Suprapubic skin (tissue), 4 donors: ENCODE measurements at regions not wholly inside any gene's neighbourhood (a gene's known extent, or its start where the extent isn't known, plus 50 kb on each side); places are given as distances from the start of the nearest gene placed in this dataset.

Experiments used
- EP300 ChIP-seq: sonication (generic); formaldehyde crosslinking; IDR thresholded peaks from one replicate; pipeline ENCODE4 v1.6.1; 2017; ENCODE audit warnings: antibody characterized with exemption
- POLR2A ChIP-seq, 2 donors: fragments of 450-650 bp; IDR thresholded peaks; one replicate each; pipeline ENCODE4 v1.6.1; 2017; ENCODE audit warnings: antibody characterized with exemption in 2 of 2, mild to moderate bottlenecking in 2 of 2, moderate library complexity in 2 of 2
- POLR2AphosphoS5 ChIP-seq, 3 donors: sonication (generic); formaldehyde crosslinking; IDR thresholded peaks; one replicate each; pipeline ENCODE4 v1.6.1; 2017; ENCODE audit warnings: antibody characterized with exemption in 3 of 3
- TF ChIP-seq, protein P1 (sequence below), 2 donors: fragments of 200-600 bp in 1 of 2; fragments of 450-650 bp in 1 of 2; sonication (generic) in 1 of 2; IDR thresholded peaks; one replicate each; pipeline ENCODE4 v1.5.1; 2016 to 2019; ENCODE audit warnings: antibody characterized with exemption in 2 of 2, mild to moderate bottlenecking in 1 of 2, moderate library complexity in 1 of 2

- TF ChIP-seq, protein P1, sequence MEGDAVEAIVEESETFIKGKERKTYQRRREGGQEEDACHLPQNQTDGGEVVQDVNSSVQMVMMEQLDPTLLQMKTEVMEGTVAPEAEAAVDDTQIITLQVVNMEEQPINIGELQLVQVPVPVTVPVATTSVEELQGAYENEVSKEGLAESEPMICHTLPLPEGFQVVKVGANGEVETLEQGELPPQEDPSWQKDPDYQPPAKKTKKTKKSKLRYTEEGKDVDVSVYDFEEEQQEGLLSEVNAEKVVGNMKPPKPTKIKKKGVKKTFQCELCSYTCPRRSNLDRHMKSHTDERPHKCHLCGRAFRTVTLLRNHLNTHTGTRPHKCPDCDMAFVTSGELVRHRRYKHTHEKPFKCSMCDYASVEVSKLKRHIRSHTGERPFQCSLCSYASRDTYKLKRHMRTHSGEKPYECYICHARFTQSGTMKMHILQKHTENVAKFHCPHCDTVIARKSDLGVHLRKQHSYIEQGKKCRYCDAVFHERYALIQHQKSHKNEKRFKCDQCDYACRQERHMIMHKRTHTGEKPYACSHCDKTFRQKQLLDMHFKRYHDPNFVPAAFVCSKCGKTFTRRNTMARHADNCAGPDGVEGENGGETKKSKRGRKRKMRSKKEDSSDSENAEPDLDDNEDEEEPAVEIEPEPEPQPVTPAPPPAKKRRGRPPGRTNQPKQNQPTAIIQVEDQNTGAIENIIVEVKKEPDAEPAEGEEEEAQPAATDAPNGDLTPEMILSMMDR (IDR thresholded peaks at IDR 0.05): no peak
- TF ChIP-seq POLR2A (IDR thresholded peaks at IDR 0.05) (no peak), POLR2AphosphoS5 (IDR thresholded peaks at IDR 0.05) (no peak), EP300 (no peak)
Observed at GRCh38 chr2:47996808-47997207, 90.5 kb upstream of the FBXO11 start.
